Cerebellar cortex (tissue), 1 donor: ENCODE measurements at regions not wholly inside any gene's neighbourhood (a gene's known extent, or its start where the extent isn't known, plus 50 kb on each side); places are given as distances from the start of the nearest gene placed in this dataset.
"Not testable (repeated sequence)": the region's sequence is repeated elsewhere in the genome, so short reads cannot be mapped to it uniquely, and the experiment has no call there.

Experiments
- DNase-seq: peaks from one replicate; pipeline ENCODE4 v3.0.0-alpha.2; 2015; ENCODE audit warnings: low spot score

GRCh38 chr22:34599567-34599966 is 466.4 kb upstream of the ISX start:
- DNase-seq = no peak

- no peak for DNase-seq
Observed at GRCh38 chr22:34604312-34604711, 461.6 kb upstream of the ISX start.

GRCh38 chr22:34608106-34608505 is 457.9 kb upstream of the ISX start:
- no peak for DNase-seq

- DNase-seq = no peak
Observed at GRCh38 chr22:34608540-34609115, 457.3 kb upstream of the ISX start.

GRCh38 chr22:34609646-34610045 is 456.3 kb upstream of the ISX start:
- DNase-seq = no peak

GRCh38 chr22:34620161-34620560 is 445.8 kb upstream of the ISX start:
- no peak for DNase-seq

GRCh38 chr22:34620832-34621231 is 445.1 kb upstream of the ISX start:
- no peak for DNase-seq

GRCh38 chr22:34622602-34623001 is 443.4 kb upstream of the ISX start:
- no peak for DNase-seq

- no peak for DNase-seq
Observed at GRCh38 chr22:34623580-34623979, 442.4 kb upstream of the ISX start.

GRCh38 chr22:34625892-34626291 is 440.1 kb upstream of the ISX start:
- not testable (repeated sequence) for DNase-seq

GRCh38 chr22:34638128-34638527 is 427.8 kb upstream of the ISX start:
- DNase-seq = no peak

- DNase-seq = no peak
Observed at GRCh38 chr22:34639911-34640310, 426.0 kb upstream of the ISX start.

- no peak for DNase-seq
Observed at GRCh38 chr22:34645375-34645774, 420.6 kb upstream of the ISX start.

GRCh38 chr22:34669001-34669400 is 397.0 kb upstream of the ISX start:
- DNase-seq = no peak

GRCh38 chr22:34683031-34683430 is 382.9 kb upstream of the ISX start:
- not testable (repeated sequence) for DNase-seq

- DNase-seq = not testable (repeated sequence)
Observed at GRCh38 chr22:34684278-34684677, 381.7 kb upstream of the ISX start.

GRCh38 chr22:34687116-34687515 is 378.8 kb upstream of the ISX start:
- DNase-seq = no peak

- DNase-seq = no peak
Observed at GRCh38 chr22:34688825-34689224, 377.1 kb upstream of the ISX start.

GRCh38 chr22:34696557-34696956 is 369.4 kb upstream of the ISX start:
- DNase-seq = no peak

GRCh38 chr22:34702279-34702678 is 363.7 kb upstream of the ISX start:
- DNase-seq = no peak

GRCh38 chr22:34709641-34710040 is 356.3 kb upstream of the ISX start:
- DNase-seq = no peak

GRCh38 chr22:34722901-34723300 is 343.1 kb upstream of the ISX start:
- no peak for DNase-seq

- DNase-seq = no peak
Observed at GRCh38 chr22:34736081-34736480, 329.9 kb upstream of the ISX start.

- DNase-seq = no peak
Observed at GRCh38 chr22:34738661-34739400, 327.1 kb upstream of the ISX start.
